Liver (tissue), 6 donors: ENCODE measurements at regions not wholly inside any gene's neighbourhood (a gene's known extent, or its start where the extent isn't known, plus 50 kb on each side); places are given as distances from the start of the nearest gene placed in this dataset.
"Not testable (repeated sequence)": the region's sequence is repeated elsewhere in the genome, so short reads cannot be mapped to it uniquely, and the experiment has no call there.

Experiments used
- DNase-seq: peaks from one replicate; pipeline ENCODE4 v3.0.0-alpha.2; 2017; ENCODE audit warnings: low spot score
- H3K27ac ChIP-seq, 2 donors: one replicate each; pipeline ENCODE4 v1.7.0; 2013; ENCODE audit warnings: inconsistent platforms in 2 of 2, low read length in 2 of 2, control low read depth in 1 of 2, low read depth in 1 of 2, mild to moderate bottlenecking in 1 of 2
- H3K27me3 ChIP-seq, 4 donors: one replicate each; pipeline versions ENCODE4 v1.6.1 to v1.7.0; 2013; ENCODE audit warnings: low read length in 3 of 4, inconsistent platforms in 1 of 4, mild to moderate bottlenecking in 1 of 4, moderate library complexity in 1 of 4; ENCODE audit not compliant: control insufficient read depth in 4 of 4, insufficient read depth in 4 of 4
- H3K36me3 ChIP-seq, 4 donors: one replicate each; pipeline versions ENCODE4 v1.6.1 to v1.7.0; 2013; ENCODE audit warnings: low read length in 3 of 4, mild to moderate bottlenecking in 3 of 4, low read depth in 1 of 4, moderate library complexity in 1 of 4; ENCODE audit not compliant: control insufficient read depth in 4 of 4, insufficient read depth in 3 of 4
- H3K4me1 ChIP-seq, 4 donors: one replicate each; pipeline versions ENCODE4 v1.6.1 to v1.7.0; 2013; ENCODE audit warnings: low read length in 3 of 4, mild to moderate bottlenecking in 3 of 4, moderate library complexity in 1 of 4; ENCODE audit not compliant: control insufficient read depth in 4 of 4, insufficient read depth in 4 of 4
- H3K4me3 ChIP-seq, 3 donors: one replicate each; pipeline versions ENCODE4 v1.6.1 to v1.7.0; 2013; ENCODE audit warnings: low read length in 3 of 3, control low read depth in 1 of 3, low read depth in 1 of 3, mild to moderate bottlenecking in 1 of 3
- H3K9ac ChIP-seq, 2 donors: one replicate each; pipeline ENCODE4 v1.7.0; 2013; ENCODE audit warnings: low read length in 2 of 2, mild to moderate bottlenecking in 2 of 2, moderate library complexity in 2 of 2, control low read depth in 1 of 2, low read depth in 1 of 2
- H3K9me3 ChIP-seq, 4 donors: one replicate each; pipeline versions ENCODE4 v1.6.1 to v1.7.0; 2013; ENCODE audit warnings: low read length in 3 of 4; ENCODE audit not compliant: control insufficient read depth in 4 of 4
- WGBS: extraction: QIAGEN DNeasy Blood & Tissue Kit; methylation state at CpG from one replicate; pipeline ENCODE4 v1.1.7; 2013; 5-methylcytosine and 5-hydroxymethylcytosine counted together
- donor health status: healthy.
- donor health status: healthy.
- donor health status: healthy.

DNA sequence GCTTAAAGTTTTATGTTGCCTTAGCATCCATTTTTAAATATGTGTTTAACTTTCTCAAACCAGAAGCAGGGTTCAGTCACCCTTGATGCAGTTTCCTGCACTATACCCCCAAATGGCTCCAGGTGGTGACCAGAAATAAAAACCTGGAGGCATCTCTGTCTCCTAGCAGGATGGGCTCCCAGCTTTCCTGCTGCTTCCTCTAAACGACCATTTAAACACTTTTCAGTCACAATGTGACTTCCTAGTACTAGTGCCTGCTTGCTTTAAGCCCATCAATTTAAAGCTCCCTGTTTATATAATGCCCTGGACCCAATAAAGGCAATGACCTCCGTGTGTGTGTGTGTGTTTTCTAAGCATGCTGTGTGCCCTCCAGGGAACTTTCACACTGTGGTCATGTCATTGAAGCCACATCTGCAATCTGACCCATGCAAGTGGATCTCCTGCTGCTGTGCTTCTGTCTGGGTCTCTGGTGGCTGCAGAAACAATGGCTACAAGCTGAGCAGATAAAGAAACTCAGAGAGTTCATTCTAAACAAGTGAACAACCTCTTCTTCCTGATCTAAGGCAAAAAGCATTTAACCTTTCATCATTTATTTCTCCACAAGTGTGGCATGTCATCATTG is 175.3 kb downstream of the SPATA31A6 start:
- not testable (repeated sequence) for H3K4me3 ChIP-seq, DNase-seq, H3K36me3 ChIP-seq, H3K4me1 ChIP-seq, H3K9me3 ChIP-seq, H3K9ac ChIP-seq, H3K27me3 ChIP-seq, H3K27ac ChIP-seq
- 3% methylated on average over 2 of the region's 2 CpGs for WGBS

DNA sequence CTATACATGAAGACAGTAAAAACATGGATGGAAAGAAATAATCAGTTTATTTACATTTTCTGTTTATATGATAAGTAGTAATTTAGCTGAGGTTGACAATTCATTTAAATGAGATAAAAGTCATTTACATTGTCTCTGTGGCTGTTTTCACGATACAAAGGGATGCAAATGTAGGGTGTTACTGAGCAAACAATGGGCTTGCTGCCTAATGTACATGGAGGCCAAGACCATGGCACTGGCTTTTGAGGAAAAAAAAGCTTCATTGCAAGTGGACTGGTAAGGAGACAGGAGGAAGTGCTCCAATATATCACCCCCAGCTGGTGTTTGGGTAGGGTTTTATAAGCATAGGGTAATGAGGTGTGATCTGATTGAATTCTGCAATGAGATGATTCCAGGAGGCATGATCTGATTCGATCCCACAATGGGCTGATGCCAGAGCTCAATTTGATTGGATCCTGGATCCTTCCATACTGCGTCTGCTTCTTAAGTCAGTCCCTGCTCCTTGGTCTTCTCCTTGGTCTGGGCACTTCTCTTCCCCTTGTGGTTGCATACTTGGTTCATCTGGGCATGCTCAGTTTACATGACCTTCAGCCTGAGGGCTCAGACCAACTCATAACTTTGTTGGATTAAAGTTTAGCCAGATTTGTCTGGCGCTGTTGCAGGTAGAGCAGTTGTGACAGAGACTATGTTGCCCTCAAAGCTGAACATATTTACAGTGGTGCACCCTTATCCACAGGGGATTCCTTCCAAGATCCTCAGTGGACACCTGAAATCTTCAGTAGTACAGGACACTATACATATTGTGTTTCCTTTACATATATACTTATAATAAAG is 181.2 kb downstream of the SPATA31A6 start:
- not testable (repeated sequence) for H3K4me3 ChIP-seq, H3K9ac ChIP-seq, H3K4me1 ChIP-seq, H3K27me3 ChIP-seq, H3K36me3 ChIP-seq, H3K9me3 ChIP-seq, H3K27ac ChIP-seq, DNase-seq
- 72% methylated on average over 3 of the region's 4 CpGs for WGBS

DNA sequence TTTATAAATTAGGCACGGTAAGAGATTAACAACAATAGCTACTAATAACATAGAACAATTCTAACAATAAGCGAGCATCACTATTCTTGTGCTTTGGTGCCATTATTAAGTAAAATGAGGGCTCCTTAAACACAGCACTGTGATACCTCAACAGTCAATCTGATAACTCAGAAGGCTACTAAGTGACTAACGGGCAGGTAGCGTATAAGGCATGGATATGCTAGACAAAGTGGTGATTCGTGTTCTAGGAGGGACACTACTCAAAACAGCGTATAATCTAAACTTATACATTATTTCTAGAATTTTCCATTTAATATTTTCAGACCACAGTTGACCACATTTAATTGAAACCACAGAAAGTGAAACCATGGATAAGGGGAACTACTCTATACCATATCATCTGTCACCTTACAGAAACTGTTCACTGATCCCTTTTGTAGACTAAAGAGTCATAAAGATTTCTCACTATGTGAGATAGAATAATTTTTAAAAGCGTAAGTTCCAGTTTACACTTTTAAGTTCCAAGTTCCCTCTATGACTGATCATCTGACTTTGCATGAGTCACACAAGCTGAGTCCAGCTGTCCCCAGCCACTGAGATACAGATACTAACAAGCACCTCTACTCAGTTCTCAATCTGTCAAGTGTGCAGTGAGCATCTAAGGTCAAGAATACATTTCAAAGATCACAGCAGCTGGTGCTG is 181.9 kb downstream of the SPATA31A6 start:
- not testable (repeated sequence) for DNase-seq, H3K27ac ChIP-seq, H3K4me3 ChIP-seq, H3K9me3 ChIP-seq, H3K36me3 ChIP-seq, H3K4me1 ChIP-seq, H3K9ac ChIP-seq, H3K27me3 ChIP-seq
- WGBS = 74% methylated on average over 6 of the region's 7 CpGs

DNA sequence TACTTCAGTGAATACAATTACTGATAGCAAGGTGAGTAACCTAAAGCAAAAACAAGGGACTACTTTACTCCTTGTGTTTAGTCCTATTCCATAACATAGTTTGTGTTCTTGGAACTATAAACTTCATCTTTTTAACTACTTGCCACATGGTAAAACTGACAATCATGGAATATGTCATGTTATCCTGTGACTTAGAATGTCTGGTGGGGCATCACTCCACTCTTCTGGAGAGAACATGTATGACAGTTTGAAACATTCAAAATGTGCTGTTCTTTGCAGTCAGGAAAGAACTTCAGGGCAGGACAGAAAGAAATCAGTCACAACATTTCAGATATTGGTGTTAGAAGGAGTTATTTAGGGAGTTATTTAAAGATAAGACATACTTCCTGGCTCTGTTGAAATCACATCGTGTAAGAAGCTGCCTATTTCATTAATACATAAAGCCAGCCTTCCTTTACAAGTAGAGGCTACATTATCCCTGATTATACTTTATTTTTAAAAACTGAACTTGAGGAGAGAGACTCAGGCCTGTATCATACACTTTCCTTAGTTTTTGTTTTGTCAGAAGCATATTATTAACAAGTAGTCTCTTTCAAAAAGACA is 184.9 kb downstream of the SPATA31A6 start:
- not testable (repeated sequence) for H3K36me3 ChIP-seq, H3K9ac ChIP-seq, DNase-seq, H3K4me1 ChIP-seq, H3K4me3 ChIP-seq, H3K27ac ChIP-seq, H3K9me3 ChIP-seq, H3K27me3 ChIP-seq
- WGBS = 48% methylated on average over 1 of the region's 1 CpG

DNA sequence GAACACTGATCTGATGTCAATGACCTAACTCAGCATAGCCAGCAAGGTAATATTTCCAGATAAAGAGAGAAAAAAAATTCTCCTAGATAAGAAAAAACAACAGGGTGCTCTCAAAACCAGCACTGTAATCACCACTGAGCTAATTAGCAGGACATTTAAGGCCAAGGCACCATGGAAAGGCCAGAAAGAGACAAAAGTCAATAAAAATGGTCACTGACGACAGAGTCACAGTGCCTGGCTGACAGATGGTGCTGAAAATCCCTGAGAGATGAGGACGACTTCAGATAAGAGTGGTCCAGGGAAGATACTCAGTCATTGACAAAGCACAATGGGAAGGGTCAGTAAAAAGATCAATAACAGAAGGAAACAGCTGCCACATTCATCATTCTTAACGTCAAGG is 186.7 kb downstream of the SPATA31A6 start:
- not testable (repeated sequence) for H3K4me1 ChIP-seq, H3K9me3 ChIP-seq, H3K9ac ChIP-seq, H3K4me3 ChIP-seq, DNase-seq, H3K27me3 ChIP-seq, H3K36me3 ChIP-seq, H3K27ac ChIP-seq
- 23% methylated on average over 3 of the region's 3 CpGs for WGBS

DNA sequence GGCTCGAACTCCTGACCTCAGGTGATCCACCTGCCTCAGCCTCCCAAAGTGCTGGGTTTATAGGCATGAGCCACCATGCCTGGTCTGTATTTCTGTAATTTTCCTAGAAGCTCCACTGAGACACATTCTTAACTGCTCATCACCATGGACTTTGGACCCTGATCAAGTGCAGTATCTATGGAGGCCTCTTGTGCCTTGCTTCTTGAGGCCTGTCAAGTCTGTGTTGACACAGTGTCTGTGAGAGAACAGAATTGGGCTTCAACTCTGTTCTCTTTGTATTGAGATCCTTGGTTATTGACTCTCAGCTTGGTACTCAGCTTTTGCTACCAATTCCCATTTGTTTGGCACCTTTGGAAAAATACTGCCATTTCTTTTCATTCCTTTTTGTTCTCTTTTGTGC is 188.0 kb downstream of the SPATA31A6 start:
- not testable (repeated sequence) for H3K4me1 ChIP-seq, H3K27ac ChIP-seq, H3K9ac ChIP-seq, H3K4me3 ChIP-seq, H3K27me3 ChIP-seq, DNase-seq, H3K9me3 ChIP-seq, H3K36me3 ChIP-seq
- WGBS = 65% methylated on average over 1 of the region's 1 CpG

DNA sequence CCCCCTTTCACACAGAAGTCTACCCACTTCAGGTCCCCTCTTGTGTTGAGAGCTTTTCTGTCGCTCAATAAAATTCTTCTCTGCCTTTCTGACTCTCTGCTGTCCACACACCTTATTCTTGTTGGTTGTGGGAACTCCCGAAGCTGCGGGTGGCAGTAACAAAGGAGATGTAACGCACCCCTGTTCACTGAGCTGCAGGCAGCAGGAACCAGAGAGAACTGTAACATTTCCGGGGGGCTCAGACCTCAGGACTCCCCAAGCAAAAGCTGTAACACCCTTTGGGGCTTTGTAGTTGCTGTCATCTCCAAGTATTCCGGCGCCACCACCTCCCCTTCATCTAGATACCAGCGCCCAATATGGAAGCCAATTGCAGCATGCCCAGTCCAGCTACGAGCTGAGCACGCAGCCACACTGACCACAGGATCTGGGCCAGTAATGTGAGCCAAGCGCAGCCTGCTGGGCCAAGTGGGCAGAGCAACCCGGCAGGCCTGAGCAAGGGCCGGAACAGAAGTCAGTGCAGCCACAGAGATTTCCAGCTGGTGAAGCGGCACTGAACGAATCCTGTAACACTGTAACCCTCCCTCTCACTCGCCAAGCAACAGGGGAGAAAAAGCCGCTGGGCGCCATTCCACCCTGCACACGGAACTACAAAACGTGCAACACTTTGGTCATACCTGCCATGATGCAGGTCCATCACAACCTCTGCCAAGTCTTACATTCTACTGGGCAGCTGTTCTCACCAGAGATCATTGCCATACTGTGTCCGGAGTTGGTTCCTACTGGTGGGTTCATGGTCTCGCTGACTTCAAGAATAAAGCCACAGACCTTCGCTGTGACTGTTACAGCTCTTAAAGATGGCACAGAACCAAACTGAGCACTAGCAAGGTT is 194.3 kb downstream of the SPATA31A6 start:
- DNase-seq, H3K9me3 ChIP-seq, H3K36me3 ChIP-seq, H3K9ac ChIP-seq, H3K4me3 ChIP-seq, H3K27me3 ChIP-seq, H3K27ac ChIP-seq, H3K4me1 ChIP-seq: not testable (repeated sequence)
- WGBS = 77% methylated on average over 23 of the region's 23 CpGs
